ENCODE measurements at regions not wholly inside any gene's neighbourhood (a gene's known extent, or its start where the extent isn't known, plus 50 kb on each side); places are given as distances from the start of the nearest gene placed in this dataset.

DNA sequence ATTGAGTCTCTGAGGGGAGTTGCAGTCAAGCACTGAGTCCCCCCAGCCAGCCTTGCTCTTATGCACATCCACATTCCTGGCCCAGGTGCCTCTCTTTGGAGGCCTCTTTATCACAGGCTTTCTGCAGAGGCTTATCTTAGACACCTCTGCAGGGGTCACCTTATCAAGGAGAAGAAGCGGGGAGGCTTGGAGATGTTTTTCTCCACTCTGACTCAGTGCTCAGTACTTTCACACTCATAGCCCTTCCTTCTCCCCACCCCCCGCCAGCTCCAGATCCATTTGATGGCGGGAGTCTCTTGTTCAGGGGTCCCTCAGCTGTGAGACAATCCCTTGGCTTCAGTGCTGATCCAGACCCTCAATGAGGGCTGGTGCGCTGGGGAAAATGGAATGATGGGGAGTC is 132.1 kb upstream of the TSHZ2 start:
- no peak overlapping the region for H2AFZ ChIP-seq (ENCODE audit: low read depth, low read length)
- H3K27me3 ChIP-seq (ENCODE audit: insufficient read depth, low read depth, low read length): no peaks in the 10 kb centered on the region
- H3K4me2 ChIP-seq (ENCODE audit: low read length): no peak overlapping the region
- H3K4me3 ChIP-seq (ENCODE audit: low read length): no peak overlapping the region
- H3K9me2 ChIP-seq (ENCODE audit: insufficient read depth, low read length): no peaks in the 10 kb centered on the region
- no peaks in the 10 kb centered on the region for H3K36me3 ChIP-seq (ENCODE audit: insufficient read depth, low read length)
- H3K9me3 ChIP-seq (ENCODE audit: low read length): no peaks in the 10 kb centered on the region
- no peaks in the 10 kb centered on the region for H4K20me1 ChIP-seq (ENCODE audit: insufficient read depth)
- H3K79me2 ChIP-seq (replicated peaks; ENCODE audit: insufficient read depth, low read length): no peaks in the 10 kb centered on the region
- TF ChIP-seq, protein P1, sequence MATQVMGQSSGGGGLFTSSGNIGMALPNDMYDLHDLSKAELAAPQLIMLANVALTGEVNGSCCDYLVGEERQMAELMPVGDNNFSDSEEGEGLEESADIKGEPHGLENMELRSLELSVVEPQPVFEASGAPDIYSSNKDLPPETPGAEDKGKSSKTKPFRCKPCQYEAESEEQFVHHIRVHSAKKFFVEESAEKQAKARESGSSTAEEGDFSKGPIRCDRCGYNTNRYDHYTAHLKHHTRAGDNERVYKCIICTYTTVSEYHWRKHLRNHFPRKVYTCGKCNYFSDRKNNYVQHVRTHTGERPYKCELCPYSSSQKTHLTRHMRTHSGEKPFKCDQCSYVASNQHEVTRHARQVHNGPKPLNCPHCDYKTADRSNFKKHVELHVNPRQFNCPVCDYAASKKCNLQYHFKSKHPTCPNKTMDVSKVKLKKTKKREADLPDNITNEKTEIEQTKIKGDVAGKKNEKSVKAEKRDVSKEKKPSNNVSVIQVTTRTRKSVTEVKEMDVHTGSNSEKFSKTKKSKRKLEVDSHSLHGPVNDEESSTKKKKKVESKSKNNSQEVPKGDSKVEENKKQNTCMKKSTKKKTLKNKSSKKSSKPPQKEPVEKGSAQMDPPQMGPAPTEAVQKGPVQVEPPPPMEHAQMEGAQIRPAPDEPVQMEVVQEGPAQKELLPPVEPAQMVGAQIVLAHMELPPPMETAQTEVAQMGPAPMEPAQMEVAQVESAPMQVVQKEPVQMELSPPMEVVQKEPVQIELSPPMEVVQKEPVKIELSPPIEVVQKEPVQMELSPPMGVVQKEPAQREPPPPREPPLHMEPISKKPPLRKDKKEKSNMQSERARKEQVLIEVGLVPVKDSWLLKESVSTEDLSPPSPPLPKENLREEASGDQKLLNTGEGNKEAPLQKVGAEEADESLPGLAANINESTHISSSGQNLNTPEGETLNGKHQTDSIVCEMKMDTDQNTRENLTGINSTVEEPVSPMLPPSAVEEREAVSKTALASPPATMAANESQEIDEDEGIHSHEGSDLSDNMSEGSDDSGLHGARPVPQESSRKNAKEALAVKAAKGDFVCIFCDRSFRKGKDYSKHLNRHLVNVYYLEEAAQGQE (IDR thresholded peaks at IDR 0.05; ENCODE audit: borderline replicate concordance): no peak
- TF ChIP-seq EZH2 (IDR thresholded peaks at IDR 0.05; ENCODE audit: borderline replicate concordance, insufficient read depth, low read length, poor library complexity, severe bottlenecking): no peak
- no peak for TF ChIP-seq EP300 (conservative IDR thresholded peaks at IDR 0.05; ENCODE audit: poor library complexity, severe bottlenecking)
- TF ChIP-seq MXI1 (conservative IDR thresholded peaks at IDR 0.05; ENCODE audit: poor library complexity, severe bottlenecking): no peak
- no peak for TF ChIP-seq SMC3 (conservative IDR thresholded peaks at IDR 0.05; ENCODE audit: poor library complexity)
- TF ChIP-seq POLR2AphosphoS5 (IDR thresholded peaks at IDR 0.05): no peak
- TF ChIP-seq RAD21 (conservative IDR thresholded peaks at IDR 0.05): no peak
- no peak for TF ChIP-seq TAF1 (IDR thresholded peaks at IDR 0.05; ENCODE audit: low read depth)
- TF ChIP-seq, protein P2, sequence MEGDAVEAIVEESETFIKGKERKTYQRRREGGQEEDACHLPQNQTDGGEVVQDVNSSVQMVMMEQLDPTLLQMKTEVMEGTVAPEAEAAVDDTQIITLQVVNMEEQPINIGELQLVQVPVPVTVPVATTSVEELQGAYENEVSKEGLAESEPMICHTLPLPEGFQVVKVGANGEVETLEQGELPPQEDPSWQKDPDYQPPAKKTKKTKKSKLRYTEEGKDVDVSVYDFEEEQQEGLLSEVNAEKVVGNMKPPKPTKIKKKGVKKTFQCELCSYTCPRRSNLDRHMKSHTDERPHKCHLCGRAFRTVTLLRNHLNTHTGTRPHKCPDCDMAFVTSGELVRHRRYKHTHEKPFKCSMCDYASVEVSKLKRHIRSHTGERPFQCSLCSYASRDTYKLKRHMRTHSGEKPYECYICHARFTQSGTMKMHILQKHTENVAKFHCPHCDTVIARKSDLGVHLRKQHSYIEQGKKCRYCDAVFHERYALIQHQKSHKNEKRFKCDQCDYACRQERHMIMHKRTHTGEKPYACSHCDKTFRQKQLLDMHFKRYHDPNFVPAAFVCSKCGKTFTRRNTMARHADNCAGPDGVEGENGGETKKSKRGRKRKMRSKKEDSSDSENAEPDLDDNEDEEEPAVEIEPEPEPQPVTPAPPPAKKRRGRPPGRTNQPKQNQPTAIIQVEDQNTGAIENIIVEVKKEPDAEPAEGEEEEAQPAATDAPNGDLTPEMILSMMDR (IDR thresholded peaks at IDR 0.05; ENCODE audit: poor library complexity, severe bottlenecking): no peak
- H3K9ac ChIP-seq (ENCODE audit: low read length): no peak overlapping the region
- no peaks in the 10 kb centered on the region for H3F3A ChIP-seq (ENCODE audit: insufficient read depth, low read length, poor library complexity, severe bottlenecking)
- H3K27ac ChIP-seq (ENCODE audit: low read length): no peak overlapping the region

DNA sequence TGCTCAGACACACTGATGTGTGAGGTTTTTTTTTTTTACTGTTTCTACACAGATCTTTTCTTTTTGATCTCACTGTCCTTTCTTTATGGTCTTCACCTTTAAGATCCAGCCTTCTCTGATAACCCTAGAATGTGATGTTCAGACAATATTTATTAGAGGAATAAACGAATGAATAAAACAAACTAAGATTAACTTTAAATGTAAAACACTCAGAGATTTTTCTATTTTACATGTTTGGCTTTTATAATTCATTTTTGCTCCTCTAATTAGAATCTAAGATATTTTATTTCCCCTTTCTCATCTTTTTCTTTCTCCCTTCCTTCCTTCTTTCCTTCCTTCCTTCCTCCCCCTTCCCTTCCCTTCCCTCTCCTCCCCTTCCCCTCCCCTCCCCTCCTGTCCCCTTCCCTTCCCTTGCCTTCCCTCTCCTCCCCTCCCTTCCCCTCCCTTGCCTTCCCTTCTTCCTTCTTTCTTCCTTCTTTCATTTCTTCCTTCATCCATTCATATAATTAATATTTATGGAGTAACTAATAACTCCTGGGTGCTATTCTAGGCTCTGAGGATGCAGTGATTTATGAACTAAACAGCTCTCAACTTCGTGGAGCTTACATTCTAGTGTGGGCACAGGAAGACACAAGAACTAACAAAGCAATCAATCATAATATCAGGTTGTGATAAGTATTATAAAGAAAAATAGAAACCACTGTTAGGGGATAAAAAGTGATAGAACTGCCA is 133.5 kb upstream of the TSHZ2 start:
- H3K9me3 ChIP-seq (ENCODE audit: low read length): no peaks in the 10 kb centered on the region
- no peaks in the 10 kb centered on the region for H3K9me2 ChIP-seq (ENCODE audit: insufficient read depth, low read length)
- no peaks in the 10 kb centered on the region for H3K36me3 ChIP-seq (ENCODE audit: insufficient read depth, low read length)
- TF ChIP-seq, protein P2 (IDR thresholded peaks at IDR 0.05; ENCODE audit: poor library complexity, severe bottlenecking): no peak
- H3K4me2 ChIP-seq (ENCODE audit: low read length): no peak overlapping the region
- no peaks in the 10 kb centered on the region for H3F3A ChIP-seq (ENCODE audit: insufficient read depth, low read length, poor library complexity, severe bottlenecking)
- no peaks in the 10 kb centered on the region for H3K79me2 ChIP-seq (replicated peaks; ENCODE audit: insufficient read depth, low read length)
- H3K9ac ChIP-seq (ENCODE audit: low read length): no peak overlapping the region
- no peak overlapping the region for H2AFZ ChIP-seq (ENCODE audit: low read depth, low read length)
- H3K27me3 ChIP-seq (ENCODE audit: insufficient read depth, low read depth, low read length): no peaks in the 10 kb centered on the region
- no peak overlapping the region for H3K27ac ChIP-seq (ENCODE audit: low read length)
- H3K4me3 ChIP-seq (ENCODE audit: low read length): no peak overlapping the region
- H4K20me1 ChIP-seq (ENCODE audit: insufficient read depth): no peaks in the 10 kb centered on the region
